ENCODE measurements at regions not wholly inside any gene's neighbourhood (a gene's known extent, or its start where the extent isn't known, plus 50 kb on each side); places are given as distances from the start of the nearest gene placed in this dataset.

GRCh38 chr12:4111010-4111409 is 162.6 kb upstream of the CCND2 start:
- Histone ChIP-seq H3K4me2 (ENCODE audit: low read depth, low read length, poor library complexity, severe bottlenecking) (no peak overlapping the region), H4K20me1 (ENCODE audit: low read depth, low read length) (no peaks in the 10 kb centered on the region), H2AFZ (ENCODE audit: low read depth, low read length, severe bottlenecking) (no peak overlapping the region), H3K9me2 (replicated peaks; ENCODE audit: insufficient read depth, low read length) (no peaks in the 10 kb centered on the region), H3K27ac (ENCODE audit: low read depth, low read length) (no peak overlapping the region), H3F3A (ENCODE audit: insufficient read depth) (no peaks in the 10 kb centered on the region), H3K27me3 (ENCODE audit: low read length) (no peaks in the 10 kb centered on the region), H3K9ac (ENCODE audit: low read length) (no peak overlapping the region), H3K4me3 (ENCODE audit: insufficient read depth, low read length, poor library complexity, severe bottlenecking) (no peak overlapping the region), H3K9me3 (ENCODE audit: insufficient read depth, low read length) (no peaks in the 10 kb centered on the region), H3K79me2 (ENCODE audit: insufficient read depth, low read length) (no peaks in the 10 kb centered on the region), H3K36me3 (ENCODE audit: low read length) (no peaks in the 10 kb centered on the region)
- TF ChIP-seq CTCF (IDR thresholded peaks at IDR 0.05; ENCODE audit: insufficient read depth, low read length, poor library complexity, severe bottlenecking) = no peak
- TF ChIP-seq EZH2phosphoT487 (conservative IDR thresholded peaks at IDR 0.05; ENCODE audit: low read length) = no peak

- Histone ChIP-seq H3K36me3 (ENCODE audit: low read length) (no peaks in the 10 kb centered on the region), H2AFZ (ENCODE audit: low read depth, low read length, severe bottlenecking) (no peak overlapping the region), H3K4me3 (ENCODE audit: insufficient read depth, low read length, poor library complexity, severe bottlenecking) (no peak overlapping the region), H3K79me2 (ENCODE audit: insufficient read depth, low read length) (no peaks in the 10 kb centered on the region), H3K9ac (ENCODE audit: low read length) (no peak overlapping the region), H3K4me2 (ENCODE audit: low read depth, low read length, poor library complexity, severe bottlenecking) (no peak overlapping the region), H4K20me1 (ENCODE audit: low read depth, low read length) (no peaks in the 10 kb centered on the region), H3K27ac (ENCODE audit: low read depth, low read length) (no peak overlapping the region), H3F3A (ENCODE audit: insufficient read depth) (no peaks in the 10 kb centered on the region), H3K27me3 (ENCODE audit: low read length) (no peaks in the 10 kb centered on the region), H3K9me3 (ENCODE audit: insufficient read depth, low read length) (no peaks in the 10 kb centered on the region), H3K9me2 (replicated peaks; ENCODE audit: insufficient read depth, low read length) (no peaks in the 10 kb centered on the region)
- TF ChIP-seq EZH2phosphoT487 (conservative IDR thresholded peaks at IDR 0.05; ENCODE audit: low read length) (no peak), CTCF (IDR thresholded peaks at IDR 0.05; ENCODE audit: insufficient read depth, low read length, poor library complexity, severe bottlenecking) (no peak)
Observed at GRCh38 chr12:4109826-4110225, 163.7 kb upstream of the CCND2 start.

GRCh38 chr12:4108803-4109345 is 164.7 kb upstream of the CCND2 start:
- H3K79me2 ChIP-seq (ENCODE audit: insufficient read depth, low read length) = no peaks in the 10 kb centered on the region
- no peaks in the 10 kb centered on the region for H3K9me3 ChIP-seq (ENCODE audit: insufficient read depth, low read length)
- no peaks in the 10 kb centered on the region for H3K9me2 ChIP-seq (replicated peaks; ENCODE audit: insufficient read depth, low read length)
- H3K4me3 ChIP-seq (ENCODE audit: insufficient read depth, low read length, poor library complexity, severe bottlenecking) = no peak overlapping the region
- TF ChIP-seq CTCF (IDR thresholded peaks at IDR 0.05; ENCODE audit: insufficient read depth, low read length, poor library complexity, severe bottlenecking) (no peak), EZH2phosphoT487 (conservative IDR thresholded peaks at IDR 0.05; ENCODE audit: low read length) (no peak)
- no peak overlapping the region for H3K27ac ChIP-seq (ENCODE audit: low read depth, low read length)
- no peak overlapping the region for H3K9ac ChIP-seq (ENCODE audit: low read length)
- no peak overlapping the region for H3K4me2 ChIP-seq (ENCODE audit: low read depth, low read length, poor library complexity, severe bottlenecking)
- H3K27me3 ChIP-seq (ENCODE audit: low read length) = no peaks in the 10 kb centered on the region
- no peak overlapping the region for H2AFZ ChIP-seq (ENCODE audit: low read depth, low read length, severe bottlenecking)
- H3F3A ChIP-seq (ENCODE audit: insufficient read depth) = no peaks in the 10 kb centered on the region
- no peaks in the 10 kb centered on the region for H3K36me3 ChIP-seq (ENCODE audit: low read length)
- no peaks in the 10 kb centered on the region for H4K20me1 ChIP-seq (ENCODE audit: low read depth, low read length)

Data from SU-DHL-6 (cell line).